ENCODE measurements at regions not wholly inside any gene's neighbourhood (a gene's known extent, or its start where the extent isn't known, plus 50 kb on each side); places are given as distances from the start of the nearest gene placed in this dataset.
"Not testable (repeated sequence)": the region's sequence is repeated elsewhere in the genome, so short reads cannot be mapped to it uniquely, and the experiment has no call there.

- not testable (repeated sequence) for TF ChIP-seq RXRA (IDR thresholded peaks at IDR 0.05; ENCODE audit: insufficient read depth, low read depth, low read length); TCF12 (IDR thresholded peaks at IDR 0.05; ENCODE audit: low read depth, low read length); EP300 (IDR thresholded peaks at IDR 0.05; ENCODE audit: borderline replicate concordance in 1 of 2, low read depth in 2 of 2, low read length in 2 of 2); GABPA (IDR thresholded peaks at IDR 0.05; ENCODE audit: borderline replicate concordance, insufficient read depth, low read length); POLR2A (IDR thresholded peaks at IDR 0.05; ENCODE audit: control extremely low read depth in 1 of 2, low read depth in 2 of 2, low read length in 2 of 2)
Measured at GRCh38 chr6:81584156-81584555, 168.3 kb downstream of the TENT5A start.

Measured in H1 (cell line).